Gastrocnemius medialis (tissue), 4 donors: ENCODE measurements at regions not wholly inside any gene's neighbourhood (a gene's known extent, or its start where the extent isn't known, plus 50 kb on each side); places are given as distances from the start of the nearest gene placed in this dataset.

Experiments used
- ATAC-seq, 2 donors: fragments of 150-250 bp; one replicate each; pipeline ENCODE4 v1.9.1; 2016
- DNase-seq, 2 donors: peaks; one replicate each; pipeline ENCODE4 v3.0.0-alpha.2; 2019
- H3K27ac ChIP-seq, 4 donors: fragments of 200-600 bp; sonication (generic); 1 replicate in 1 of 4; 2 replicates in 3 of 4; pipeline ENCODE4 v1.5.1; 2016 to 2018; ENCODE audit warnings: mild to moderate bottlenecking in 2 of 4, moderate library complexity in 1 of 4
- H3K27me3 ChIP-seq, 3 donors: fragments of 200-600 bp; sonication (generic) in 2 of 3; 1 replicate in 1 of 3; 2 replicates in 2 of 3; pipeline versions ENCODE4 v1.5.1 to v1.6.0; 2016 to 2019; ENCODE audit warnings: mild to moderate bottlenecking in 1 of 3, moderate library complexity in 1 of 3
- H3K36me3 ChIP-seq, 2 donors: fragments of 200-600 bp; sonication (generic) in 1 of 2; one replicate each; pipeline ENCODE4 v1.5.1; 2017 to 2018
- H3K4me1 ChIP-seq, 2 donors: fragments of 200-600 bp; sonication (generic) in 1 of 2; one replicate each; pipeline ENCODE4 v1.5.1; 2016 to 2017; ENCODE audit warnings: mild to moderate bottlenecking in 2 of 2
- H3K4me3 ChIP-seq, 4 donors: fragments of 200-600 bp; sonication (generic) in 3 of 4; 1 replicate in 1 of 4; 2 replicates in 3 of 4; pipeline ENCODE4 v1.5.1; 2016 to 2019; ENCODE audit warnings: mild to moderate bottlenecking in 2 of 4
- H3K9me3 ChIP-seq, 3 donors: fragments of 200-600 bp; sonication (generic) in 2 of 3; 1 replicate in 1 of 3; 2 replicates in 2 of 3; pipeline ENCODE4 v1.5.1; 2016 to 2019
- CTCF ChIP-seq, 5 experiments: fragments of 450-650 bp in 3 of 5; fragments of 200-600 bp in 2 of 5; sonication (generic) in 2 of 5; IDR thresholded peaks in 4 of 5; conservative IDR thresholded peaks in 1 of 5; 1 replicate in 4 of 5; 2 replicates in 1 of 5; pipeline ENCODE4 v1.5.1; 2016 to 2019; ENCODE audit warnings: antibody characterized with exemption in 5 of 5, mild to moderate bottlenecking in 3 of 5, moderate library complexity in 3 of 5
- POLR2A ChIP-seq, 2 donors: fragments of 450-650 bp; IDR thresholded peaks; one replicate each; pipeline ENCODE4 v1.6.1; 2017; ENCODE audit warnings: antibody characterized with exemption in 2 of 2, mild to moderate bottlenecking in 2 of 2, moderate library complexity in 2 of 2
- in situ Hi-C, 4 donors: fragments of 200-750 bp; cut with MboI; loops; one replicate each; pipeline versions ENCODE4 v1.15.0 to v1.8.0; 2017; ENCODE audit warnings: low sequenced_read_pairs in 4 of 4
- intact Hi-C: fragments of 100-400 bp; cut with DNase I; formaldehyde crosslinking; loops from one replicate; pipeline ENCODE4 v1.15.1; 2023; ENCODE audit warnings: low total_unique reads

- H3K4me1 ChIP-seq: no peaks in the 10 kb centered on the region
- no peak for DNase-seq
- intact Hi-C loops: no loop called here
Observed at GRCh38 chr9:16356196-16356765, 514.2 kb downstream of the BNC2 start.

DNA sequence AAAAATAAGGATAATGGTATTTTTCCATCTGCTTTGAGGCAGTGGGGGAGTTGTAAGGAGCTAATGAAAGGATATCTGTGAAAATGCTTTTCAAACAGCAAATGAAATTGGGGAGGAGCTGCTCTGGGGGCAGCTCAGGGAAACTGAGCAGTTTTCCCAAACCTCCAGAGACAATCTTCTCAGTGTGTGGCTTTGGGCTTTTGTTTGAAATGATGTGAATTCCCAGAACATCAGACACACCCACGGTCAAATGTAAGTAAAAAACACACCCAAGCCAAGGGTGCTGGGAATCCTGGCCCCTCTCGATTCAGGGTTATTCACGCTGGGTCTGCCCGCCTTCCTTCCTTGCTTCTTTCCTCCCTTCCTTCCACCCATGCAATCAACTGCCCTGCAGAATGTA lies 512.6 kb downstream of the BNC2 start:
- DNase-seq (no peak), ATAC-seq (no peak)
- intact Hi-C loops: no loop called here

More at GRCh38 chr9:16356196-16356765, 514.2 kb downstream of the BNC2 start:
- in situ Hi-C loops: no loop called here
- Histone ChIP-seq H3K27ac (no peak overlapping the region), H3K36me3 (no peaks in the 10 kb centered on the region), H3K9me3 (no peaks in the 10 kb centered on the region), H3K27me3 (no peaks in the 10 kb centered on the region), H3K4me3 (no peak overlapping the region)
- ATAC-seq: no peak
- no peak for TF ChIP-seq CTCF (IDR thresholded peaks at IDR 0.05 in 4 of 5, conservative IDR thresholded peaks at IDR 0.05 in 1 of 5)
- TF ChIP-seq POLR2A (IDR thresholded peaks at IDR 0.05): no peak

DNA sequence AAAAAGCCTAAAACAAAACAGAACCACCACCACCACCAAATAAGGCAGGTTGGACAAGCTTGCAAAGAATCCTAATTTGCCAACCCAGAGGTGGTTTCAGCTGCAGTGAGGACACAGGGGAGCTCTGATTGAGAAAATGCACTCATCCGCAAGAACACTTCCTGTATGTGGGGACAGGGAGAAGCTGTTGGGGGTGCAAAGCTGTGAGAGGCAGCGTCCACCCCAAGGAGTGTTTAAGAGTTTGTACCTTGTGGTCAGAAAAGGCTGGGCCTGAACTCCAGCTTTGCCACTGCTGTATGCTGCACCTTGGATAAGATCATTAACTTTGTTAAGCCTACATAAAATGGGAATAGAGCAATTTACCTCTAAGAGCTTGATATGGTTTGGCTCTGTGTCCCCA lies 511.7 kb downstream of the BNC2 start:
- DNase-seq: no peak
- no peak overlapping the region for H3K27ac ChIP-seq
- H3K9me3 ChIP-seq: no peaks in the 10 kb centered on the region
- H3K4me3 ChIP-seq: no peak overlapping the region
- no peaks in the 10 kb centered on the region for H3K4me1 ChIP-seq
- ATAC-seq: no peak
- H3K27me3 ChIP-seq: no peaks in the 10 kb centered on the region
- intact Hi-C loops (no loop called here), in situ Hi-C loops (no loop called here)
- TF ChIP-seq POLR2A (IDR thresholded peaks at IDR 0.05): no peak
- no peaks in the 10 kb centered on the region for H3K36me3 ChIP-seq

More for the DNA sequence above, 512.6 kb downstream of the BNC2 start:
- H3K36me3 ChIP-seq: no peaks in the 10 kb centered on the region
- TF ChIP-seq POLR2A (IDR thresholded peaks at IDR 0.05) (no peak), CTCF (IDR thresholded peaks at IDR 0.05 in 4 of 5, conservative IDR thresholded peaks at IDR 0.05 in 1 of 5) (no peak)
- no peak overlapping the region for H3K4me3 ChIP-seq
- H3K27ac ChIP-seq: no peak overlapping the region
- no peaks in the 10 kb centered on the region for H3K27me3 ChIP-seq
- no peaks in the 10 kb centered on the region for H3K9me3 ChIP-seq
- in situ Hi-C loops: no loop called here
- H3K4me1 ChIP-seq: no peaks in the 10 kb centered on the region
